ENCODE measurements at regions not wholly inside any gene's neighbourhood (a gene's known extent, or its start where the extent isn't known, plus 50 kb on each side); places are given as distances from the start of the nearest gene placed in this dataset.

DNA sequence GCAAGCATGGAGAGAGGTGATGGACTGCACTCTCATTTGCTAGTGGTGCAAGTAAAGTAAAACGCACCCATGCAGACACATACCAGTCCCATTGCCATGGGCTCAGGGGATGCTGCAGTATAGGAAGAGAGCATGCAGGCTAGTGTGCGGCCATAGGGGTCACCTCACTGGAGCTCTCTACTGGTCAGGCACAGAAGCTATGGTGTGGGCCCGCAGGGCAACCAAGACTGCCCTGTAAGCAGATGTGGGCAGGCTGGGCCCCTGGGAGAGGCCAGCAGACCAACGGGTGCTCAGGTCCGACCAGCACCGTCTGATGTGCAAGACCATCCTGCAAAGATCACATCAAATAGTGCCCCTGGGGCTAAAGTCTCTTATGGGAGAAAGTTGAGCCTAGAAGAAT is 290.7 kb downstream of the HTR1B start:
- DNase-seq (ENCODE audit: insufficient read length) = no peak
- TF ChIP-seq TAF1 (IDR thresholded peaks at IDR 0.05; ENCODE audit: borderline replicate concordance, low read depth, low read length) (no peak), POLR2AphosphoS5 (IDR thresholded peaks at IDR 0.05; ENCODE audit: low read depth, low read length) (no peak), POLR2A (IDR thresholded peaks at IDR 0.05; ENCODE audit: low read depth, low read length) (no peak)
- FAIRE-seq = no peak

DNA sequence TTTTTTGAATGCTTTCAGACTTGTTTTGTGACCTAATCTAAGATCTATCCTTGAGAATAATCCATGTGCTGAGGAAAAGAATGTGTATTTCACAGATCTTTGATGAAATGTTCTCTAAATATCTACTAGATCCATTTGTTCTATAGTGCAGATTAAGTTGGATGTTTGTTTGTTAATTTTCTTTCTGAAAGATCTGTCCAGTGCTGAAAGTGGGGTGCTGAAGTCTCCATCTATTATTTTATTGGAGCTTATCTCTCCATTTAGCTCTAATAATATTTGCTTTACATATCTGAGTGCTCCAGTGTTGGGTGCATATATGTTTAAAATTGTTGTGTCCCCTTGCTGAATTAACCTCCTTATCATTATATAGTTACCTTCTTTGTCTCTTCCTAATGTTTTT is 303.6 kb downstream of the HTR1B start:
- FAIRE-seq (no peak), DNase-seq (ENCODE audit: insufficient read length) (no peak)

DNA sequence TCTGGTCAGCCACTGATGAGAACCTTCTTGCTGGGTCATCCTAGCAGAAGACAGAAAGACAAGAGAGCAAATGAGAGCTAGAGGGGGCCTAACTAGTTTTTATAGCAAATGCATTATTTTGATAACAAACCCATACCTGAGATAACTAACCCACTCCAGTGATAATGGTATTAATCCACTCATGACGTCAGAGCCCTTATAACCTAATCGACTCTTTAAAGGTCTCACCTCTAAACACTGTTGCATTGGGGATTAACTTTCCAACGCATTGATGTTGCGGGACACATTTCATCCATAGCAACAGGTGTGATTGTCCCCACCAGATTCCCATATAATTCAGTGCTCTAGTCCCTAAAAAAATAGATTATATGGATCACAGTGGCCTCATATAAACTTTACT is 312.1 kb downstream of the HTR1B start:
- TF ChIP-seq POLR2AphosphoS5 (IDR thresholded peaks at IDR 0.05; ENCODE audit: low read depth, low read length) (no peak), POLR2A (IDR thresholded peaks at IDR 0.05; ENCODE audit: low read depth, low read length) (no peak), TAF1 (IDR thresholded peaks at IDR 0.05; ENCODE audit: borderline replicate concordance, low read depth, low read length) (no peak)
- DNase-seq (ENCODE audit: insufficient read length) (no peak), FAIRE-seq (no peak)

More for the DNA sequence above, 303.6 kb downstream of the HTR1B start:
- TF ChIP-seq POLR2A (IDR thresholded peaks at IDR 0.05; ENCODE audit: low read depth, low read length) = no peak
- TF ChIP-seq TAF1 (IDR thresholded peaks at IDR 0.05; ENCODE audit: borderline replicate concordance, low read depth, low read length) = no peak
- TF ChIP-seq POLR2AphosphoS5 (IDR thresholded peaks at IDR 0.05; ENCODE audit: low read depth, low read length) = no peak

DNA sequence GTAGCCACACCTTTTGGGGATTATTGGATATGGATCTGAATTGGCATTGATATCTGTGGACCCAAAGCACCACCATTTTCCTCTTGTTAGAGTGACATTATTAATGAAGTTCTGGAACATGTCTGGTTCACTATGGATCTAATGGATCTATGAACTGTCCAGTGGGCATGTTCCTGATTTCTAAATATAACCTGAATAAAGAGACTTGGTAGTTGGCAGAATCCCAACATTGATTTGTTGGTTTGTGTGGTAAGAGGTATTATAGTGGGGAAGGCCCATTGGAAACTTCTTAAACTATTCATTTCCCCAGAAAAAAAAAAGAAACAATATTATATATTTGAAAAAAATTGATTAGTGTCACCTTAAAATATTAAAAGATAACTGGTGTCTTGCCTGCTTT is 312.6 kb downstream of the HTR1B start:
- no peak for FAIRE-seq
- DNase-seq (ENCODE audit: insufficient read length) = no peak
- TF ChIP-seq POLR2A (IDR thresholded peaks at IDR 0.05; ENCODE audit: low read depth, low read length) = no peak
- TF ChIP-seq POLR2AphosphoS5 (IDR thresholded peaks at IDR 0.05; ENCODE audit: low read depth, low read length) = no peak
- no peak for TF ChIP-seq TAF1 (IDR thresholded peaks at IDR 0.05; ENCODE audit: borderline replicate concordance, low read depth, low read length)

DNA sequence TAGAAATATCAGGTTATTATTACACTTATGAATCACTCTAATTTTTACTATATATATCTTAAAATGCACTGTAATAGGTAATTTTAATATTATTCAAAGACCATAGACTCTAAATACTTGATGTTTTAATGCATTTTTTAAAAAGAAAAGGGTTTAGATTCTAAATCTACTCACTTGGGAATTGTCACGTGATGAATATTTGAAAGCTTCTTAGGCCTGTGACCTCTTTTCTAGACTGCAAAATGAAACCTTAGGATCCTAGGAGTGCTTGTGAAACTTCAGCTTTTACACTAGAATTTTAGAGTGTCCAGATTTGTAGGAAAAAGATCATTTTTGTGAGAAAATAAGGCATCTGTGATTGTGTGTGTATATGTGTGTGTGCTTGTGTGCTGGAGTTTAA is 318.0 kb downstream of the HTR1B start:
- no peak for TF ChIP-seq POLR2A (IDR thresholded peaks at IDR 0.05; ENCODE audit: low read depth, low read length)
- TF ChIP-seq POLR2AphosphoS5 (IDR thresholded peaks at IDR 0.05; ENCODE audit: low read depth, low read length) = no peak
- TF ChIP-seq TAF1 (IDR thresholded peaks at IDR 0.05; ENCODE audit: borderline replicate concordance, low read depth, low read length) = no peak
- DNase-seq (ENCODE audit: insufficient read length) = no peak
- FAIRE-seq = no peak

DNA sequence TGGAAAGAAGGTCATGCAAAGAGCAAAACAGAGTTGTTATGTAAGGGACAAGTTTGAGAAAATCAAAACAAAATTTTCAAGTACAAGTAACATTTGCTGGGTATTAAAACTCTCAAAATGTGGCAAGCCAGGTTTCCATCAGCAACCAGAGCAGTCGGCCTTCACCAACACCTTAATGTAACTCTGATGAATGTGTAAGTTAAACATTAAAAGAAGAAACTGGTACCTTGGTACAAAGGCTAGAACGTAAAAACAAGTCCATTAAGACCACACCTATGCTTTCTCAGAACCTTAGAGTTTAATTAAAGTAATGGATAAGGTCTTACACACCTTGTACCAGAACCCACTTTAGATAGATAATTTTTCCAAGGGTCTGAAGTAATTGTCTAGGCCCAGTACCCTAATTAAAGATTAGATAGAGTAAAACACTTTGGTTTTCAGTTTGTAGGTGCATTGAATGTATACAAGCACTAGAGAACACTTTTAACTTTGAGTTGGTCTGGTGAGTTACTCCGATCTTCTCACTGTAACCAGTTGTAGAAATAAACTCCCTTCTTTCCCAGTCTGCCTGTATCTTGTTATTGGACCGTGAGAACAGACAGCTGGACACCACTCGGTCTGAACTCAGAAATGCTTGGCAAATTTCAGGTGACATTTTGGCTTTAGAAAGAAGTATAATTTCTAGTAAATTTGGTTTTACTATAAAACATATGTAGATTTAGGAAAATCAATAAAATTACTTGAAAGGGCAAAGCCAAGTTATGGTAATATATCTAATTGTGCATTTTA is 319.4 kb downstream of the HTR1B start:
- FAIRE-seq (no peak), DNase-seq (ENCODE audit: insufficient read length) (no peak)
- TF ChIP-seq TAF1 (IDR thresholded peaks at IDR 0.05; ENCODE audit: borderline replicate concordance, low read depth, low read length) (no peak), POLR2A (IDR thresholded peaks at IDR 0.05; ENCODE audit: low read depth, low read length) (no peak), POLR2AphosphoS5 (IDR thresholded peaks at IDR 0.05; ENCODE audit: low read depth, low read length) (no peak)

DNA sequence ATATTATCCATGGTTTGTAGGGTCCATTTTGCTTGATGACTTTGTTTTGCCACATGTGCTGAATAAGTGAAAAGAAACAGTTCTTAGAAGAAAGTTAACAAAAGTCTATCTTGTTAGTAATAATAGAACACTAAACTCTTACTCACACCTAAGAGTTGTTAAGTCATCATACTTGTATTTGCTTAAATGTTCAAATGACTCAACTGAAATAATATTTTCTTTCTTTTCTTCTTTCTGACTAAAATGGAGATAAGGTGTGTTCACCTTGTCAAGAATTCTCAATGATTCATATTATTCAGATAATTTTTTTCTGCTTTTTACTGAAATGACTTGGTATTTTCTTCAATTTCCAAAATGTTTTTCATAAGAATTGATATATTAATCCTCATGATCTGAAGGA is 327.2 kb downstream of the HTR1B start:
- no peak for TF ChIP-seq TAF1 (IDR thresholded peaks at IDR 0.05; ENCODE audit: borderline replicate concordance, low read depth, low read length)
- no peak for TF ChIP-seq POLR2A (IDR thresholded peaks at IDR 0.05; ENCODE audit: low read depth, low read length)
- no peak for TF ChIP-seq POLR2AphosphoS5 (IDR thresholded peaks at IDR 0.05; ENCODE audit: low read depth, low read length)
- FAIRE-seq (no peak), DNase-seq (ENCODE audit: insufficient read length) (no peak)

DNA sequence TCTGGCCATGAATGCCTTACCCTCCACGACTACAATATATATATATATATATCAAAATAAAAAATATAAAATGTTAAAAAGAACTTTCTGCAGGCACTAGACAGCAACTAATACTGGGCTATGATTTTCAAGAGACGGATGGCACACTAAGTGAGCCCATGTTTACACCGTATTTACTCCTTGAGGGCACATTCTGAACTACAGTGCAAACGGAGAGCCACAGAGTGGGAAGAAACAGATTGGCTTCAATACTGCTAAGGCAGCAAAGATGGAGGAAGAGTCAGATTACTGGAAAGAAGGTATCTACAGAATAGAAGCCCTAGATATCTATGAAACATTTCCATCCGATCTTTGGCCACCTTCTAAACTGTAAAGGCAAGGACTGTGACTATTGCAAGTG is 330.3 kb downstream of the HTR1B start:
- no peak for TF ChIP-seq POLR2AphosphoS5 (IDR thresholded peaks at IDR 0.05; ENCODE audit: low read depth, low read length)
- DNase-seq (ENCODE audit: insufficient read length) = no peak
- FAIRE-seq = no peak

DNA sequence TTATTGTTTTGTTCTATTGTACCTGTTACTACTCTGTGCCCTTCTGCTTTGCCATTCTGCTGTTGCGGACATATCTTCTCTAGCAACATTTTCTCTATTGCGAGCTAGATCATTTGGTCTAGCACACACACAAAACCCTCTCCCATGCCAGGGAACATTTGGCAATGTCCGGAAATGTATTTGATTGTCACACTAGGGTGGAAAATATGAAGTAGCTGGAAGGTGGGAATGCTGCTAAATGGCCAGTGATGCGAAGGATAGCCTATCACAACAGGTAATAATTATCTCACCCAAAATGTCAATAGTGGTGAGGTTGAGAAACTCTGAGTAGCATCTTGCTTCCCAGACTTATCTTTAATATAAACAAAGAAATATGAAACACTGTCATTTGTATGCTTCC is 331.9 kb downstream of the HTR1B start:
- DNase-seq (ENCODE audit: insufficient read length) (no peak), FAIRE-seq (no peak)
- no peak for TF ChIP-seq POLR2AphosphoS5 (IDR thresholded peaks at IDR 0.05; ENCODE audit: low read depth, low read length)
- no peak for TF ChIP-seq POLR2A (IDR thresholded peaks at IDR 0.05; ENCODE audit: low read depth, low read length)
- TF ChIP-seq TAF1 (IDR thresholded peaks at IDR 0.05; ENCODE audit: borderline replicate concordance, low read depth, low read length) = no peak

DNA sequence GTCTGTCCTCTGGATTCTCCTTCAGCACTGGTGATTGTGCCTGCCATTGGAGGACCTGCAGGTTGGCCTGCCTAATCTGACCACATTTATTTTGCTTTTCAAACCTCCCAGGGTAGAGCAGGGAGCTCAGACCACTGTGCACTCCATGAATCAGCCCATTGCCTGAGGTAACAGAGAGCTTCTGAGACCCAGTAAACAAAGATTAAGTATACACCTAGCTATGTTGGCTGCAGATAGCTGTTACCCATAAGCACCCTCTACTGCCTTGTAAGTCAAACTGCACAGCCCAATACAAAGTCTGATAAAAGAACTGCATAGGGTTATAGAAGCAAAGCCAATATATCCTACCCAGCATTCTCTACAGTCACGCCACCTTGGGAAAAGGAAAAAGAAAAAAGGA is 338.7 kb downstream of the HTR1B start:
- no peak for DNase-seq (ENCODE audit: insufficient read length)
- FAIRE-seq = no peak
- TF ChIP-seq POLR2A (IDR thresholded peaks at IDR 0.05; ENCODE audit: low read depth, low read length) = no peak
- no peak for TF ChIP-seq POLR2AphosphoS5 (IDR thresholded peaks at IDR 0.05; ENCODE audit: low read depth, low read length)
- TF ChIP-seq TAF1 (IDR thresholded peaks at IDR 0.05; ENCODE audit: borderline replicate concordance, low read depth, low read length) = no peak

DNA sequence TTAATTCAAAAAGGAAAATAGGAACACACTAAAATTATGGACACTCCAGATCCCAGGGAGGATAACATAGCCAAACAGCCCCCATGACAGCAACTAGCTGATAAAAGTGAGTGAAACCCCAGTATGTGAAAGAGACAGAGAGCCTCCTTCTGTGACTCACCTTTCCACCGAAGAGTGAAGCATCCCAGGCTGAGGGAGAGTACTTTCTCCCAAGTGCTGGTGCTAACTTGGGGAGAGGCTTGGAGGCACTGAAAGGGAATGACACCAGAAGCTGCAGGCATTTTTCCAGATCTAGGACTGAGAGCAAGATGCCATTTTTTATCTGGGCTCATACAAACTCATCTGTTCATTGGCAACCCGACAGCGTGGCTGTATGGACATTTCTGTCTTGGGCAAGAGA is 339.8 kb downstream of the HTR1B start:
- DNase-seq (ENCODE audit: insufficient read length) (no peak), FAIRE-seq (no peak)
- no peak for TF ChIP-seq TAF1 (IDR thresholded peaks at IDR 0.05; ENCODE audit: borderline replicate concordance, low read depth, low read length)
- no peak for TF ChIP-seq POLR2AphosphoS5 (IDR thresholded peaks at IDR 0.05; ENCODE audit: low read depth, low read length)
- TF ChIP-seq POLR2A (IDR thresholded peaks at IDR 0.05; ENCODE audit: low read depth, low read length) = no peak

DNA sequence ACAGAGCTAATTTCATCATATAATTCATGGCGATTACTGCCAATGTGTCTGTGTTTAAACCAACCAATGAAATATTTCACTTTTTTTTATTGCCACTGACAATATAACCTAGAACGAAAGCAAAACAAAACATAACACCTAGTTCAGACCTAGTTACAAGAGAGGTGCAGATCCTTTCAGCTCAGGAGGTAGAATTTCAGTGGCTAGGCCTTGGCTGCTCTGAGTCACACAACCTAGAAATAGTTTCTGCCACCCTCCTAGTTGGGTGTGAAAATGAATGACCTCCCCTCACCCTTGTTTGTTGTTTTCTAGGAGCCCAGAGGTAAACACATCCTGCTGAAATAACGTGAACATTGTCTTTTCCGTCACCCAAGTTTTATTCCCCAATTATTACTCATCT is 356.3 kb downstream of the HTR1B start:
- no peak for FAIRE-seq
- no peak for TF ChIP-seq TAF1 (IDR thresholded peaks at IDR 0.05; ENCODE audit: borderline replicate concordance, low read depth, low read length)
- no peak for TF ChIP-seq POLR2AphosphoS5 (IDR thresholded peaks at IDR 0.05; ENCODE audit: low read depth, low read length)
- TF ChIP-seq POLR2A (IDR thresholded peaks at IDR 0.05; ENCODE audit: low read depth, low read length) = no peak
- no peak for DNase-seq (ENCODE audit: insufficient read length)
